DMS53 treated with DMSO at 0.1 percent for 48 hours (cell line): ENCODE measurements at regions not wholly inside any gene's neighbourhood (a gene's known extent, or its start where the extent isn't known, plus 50 kb on each side); places are given as distances from the start of the nearest gene placed in this dataset.
"Not testable (repeated sequence)": the region's sequence is repeated elsewhere in the genome, so short reads cannot be mapped to it uniquely, and the experiment has no call there.

Experiments used
- DNase-seq: peaks from one replicate; lab custom pipeline; 2025; ENCODE audit not compliant: unreplicated experiment; lab: John Stamatoyannopoulos, UW

GRCh38 chr3:139198929-139199328 lies 144.9 kb upstream of the MRPS22 start:
- no peak for DNase-seq

DNA sequence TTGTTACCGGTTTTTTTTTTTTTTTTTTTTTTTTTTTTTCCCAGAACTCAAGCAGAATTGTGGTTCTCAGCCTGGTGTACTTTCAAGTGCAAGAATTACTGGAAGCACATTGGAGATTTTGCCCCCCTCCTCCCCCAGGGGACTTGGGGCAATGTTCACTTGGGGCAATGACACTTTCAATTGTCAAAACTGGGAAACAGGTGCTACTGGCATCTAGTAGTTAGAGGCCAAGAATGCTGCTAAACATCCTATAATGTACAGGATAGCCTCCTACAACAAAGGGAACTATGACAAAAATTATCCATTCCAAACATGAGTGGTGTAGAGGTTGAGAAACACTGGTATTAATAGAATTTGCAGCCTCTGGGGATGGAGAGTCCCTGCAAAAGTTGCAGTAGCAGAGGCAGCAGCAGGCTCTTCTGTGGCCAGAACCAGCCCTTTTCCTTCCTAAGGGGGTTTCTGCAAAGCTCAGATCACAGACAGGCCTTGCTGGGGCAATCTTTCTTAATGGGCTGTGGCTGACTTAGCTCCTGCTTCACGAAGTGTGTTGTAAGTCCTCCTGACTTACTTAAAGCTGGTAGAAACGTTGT lies 144.3 kb upstream of the MRPS22 start:
- DNase-seq: no peak

DNA sequence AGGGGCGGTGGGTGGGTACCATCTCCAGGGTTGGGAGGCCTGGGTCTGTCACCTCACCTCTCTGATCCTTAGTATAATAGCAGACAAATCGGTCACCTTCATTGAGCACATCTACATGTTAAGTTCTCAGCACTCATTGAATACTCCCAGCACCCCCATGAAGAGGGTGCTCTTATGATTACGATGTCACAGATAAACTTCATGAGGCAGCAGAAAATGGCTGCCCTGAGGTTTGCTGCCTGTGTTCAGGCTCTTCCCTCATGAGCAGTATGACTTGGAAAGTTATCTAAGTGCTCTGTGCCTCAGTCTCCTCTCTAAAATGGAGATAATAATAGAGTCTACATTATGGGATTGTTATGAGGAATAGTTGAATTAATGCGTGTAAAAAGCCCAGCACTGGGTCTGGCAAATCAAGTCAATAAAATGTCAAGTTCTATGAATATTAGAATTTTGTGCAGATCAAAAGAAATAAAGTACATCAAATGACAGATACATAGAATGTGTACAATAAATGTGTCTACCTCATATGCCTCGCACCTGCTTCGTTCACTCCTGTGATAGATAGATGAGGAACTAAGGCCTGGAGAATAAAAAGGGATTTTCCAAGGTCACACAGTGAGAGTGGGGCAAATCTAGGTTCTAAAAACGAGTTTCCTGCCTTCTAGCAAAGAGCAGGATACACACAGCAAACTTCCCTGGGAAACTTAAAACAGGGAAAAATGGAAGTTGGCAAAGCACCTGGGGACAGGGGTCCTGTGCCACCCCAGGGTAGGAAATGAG lies 142.2 kb upstream of the MRPS22 start:
- DNase-seq: no peak

- peak; percentile 60 for DNase-seq
Measured at GRCh38 chr3:139202226-139202958, 141.4 kb upstream of the MRPS22 start.

DNA sequence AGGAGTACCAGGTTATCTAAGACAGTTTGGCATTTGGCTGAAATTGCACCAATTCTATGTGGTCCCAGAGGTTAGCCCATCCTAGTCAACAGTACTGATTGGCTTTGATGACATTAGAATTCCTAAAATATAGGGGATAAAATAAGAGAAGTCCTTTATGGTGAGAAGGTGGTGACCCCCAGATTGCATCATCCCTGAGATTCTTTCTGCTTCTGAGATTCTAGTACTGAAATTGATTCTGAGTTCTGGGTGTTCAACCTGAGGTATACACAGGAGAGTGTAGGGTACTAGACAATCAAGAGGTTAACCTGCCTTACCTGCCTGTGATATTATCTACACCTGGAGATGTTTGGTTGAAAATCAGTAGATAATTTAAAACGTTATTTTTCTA lies 140.9 kb upstream of the MRPS22 start:
- DNase-seq: no peak

GRCh38 chr3:139203752-139204151 lies 140.1 kb upstream of the MRPS22 start:
- no peak for DNase-seq

GRCh38 chr3:139204728-139205127 lies 139.1 kb upstream of the MRPS22 start:
- no peak for DNase-seq

- no peak for DNase-seq
Measured at GRCh38 chr3:139213936-139214335, 129.9 kb upstream of the MRPS22 start.

- no peak for DNase-seq
Measured at GRCh38 chr3:139216958-139217357, 126.9 kb upstream of the MRPS22 start.

DNA sequence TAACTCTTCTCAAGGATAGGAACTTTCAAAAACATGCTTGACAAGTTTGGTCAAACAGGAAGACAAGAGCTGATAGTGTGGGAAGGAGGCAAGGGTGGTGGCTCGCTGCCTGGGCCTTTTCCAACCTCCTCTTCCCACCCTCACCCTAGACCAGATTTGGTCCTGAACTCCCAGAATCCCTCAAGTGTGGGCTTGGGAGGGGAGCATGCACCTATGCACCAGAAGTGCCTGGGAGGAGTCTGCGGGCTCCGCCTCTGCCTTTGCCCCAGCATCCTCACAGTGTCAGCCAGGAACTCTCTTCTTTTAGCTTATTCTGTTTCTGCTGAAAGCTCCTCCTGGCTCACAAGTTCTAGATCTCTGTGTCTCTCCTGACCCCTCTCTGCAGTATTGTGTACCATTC lies 126.2 kb upstream of the MRPS22 start:
- DNase-seq: no peak

DNA sequence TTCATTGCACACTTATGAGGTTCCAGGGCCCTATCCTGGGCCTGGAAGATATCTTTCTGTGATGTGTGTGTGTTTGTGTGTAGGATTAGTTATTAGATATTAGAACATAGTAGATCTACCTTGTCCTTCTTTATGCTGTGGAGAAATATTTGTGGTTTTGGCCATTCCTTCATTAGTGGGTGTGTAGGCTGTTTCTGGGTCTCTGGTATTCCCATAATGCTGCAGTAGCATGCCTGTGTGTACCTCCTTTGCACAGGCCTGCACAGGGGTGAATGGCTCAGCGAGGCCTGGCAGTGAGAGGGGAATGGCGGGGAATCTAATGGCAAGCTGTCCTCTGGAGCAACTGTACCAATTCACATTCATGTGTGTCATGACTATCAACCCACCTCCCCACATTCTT lies 125.8 kb upstream of the MRPS22 start:
- DNase-seq: no peak

DNA sequence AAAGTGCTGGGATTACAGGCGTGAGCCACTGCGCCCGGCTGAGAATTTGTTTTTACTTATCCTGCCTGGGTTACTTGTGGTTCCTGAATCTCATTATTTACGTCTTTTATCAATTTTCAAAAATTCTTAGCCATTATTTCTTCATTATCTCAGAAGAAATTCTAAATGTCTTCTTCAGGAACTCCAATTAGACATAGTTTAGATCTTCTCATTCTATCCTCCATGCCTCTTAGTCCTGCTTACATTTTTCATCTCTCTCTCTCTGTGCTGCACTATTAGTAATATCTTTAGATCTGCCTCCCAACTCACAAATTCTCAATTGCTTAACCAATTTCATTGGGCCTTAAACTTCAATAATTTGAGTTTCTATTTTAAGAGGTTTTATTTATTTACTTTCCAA lies 124.4 kb upstream of the MRPS22 start:
- no peak for DNase-seq

GRCh38 chr3:139222100-139222657 lies 121.6 kb upstream of the MRPS22 start:
- DNase-seq: no peak

GRCh38 chr3:139225548-139225947 lies 118.3 kb upstream of the MRPS22 start:
- no peak for DNase-seq

- no peak for DNase-seq
Measured at GRCh38 chr3:139226731-139227130, 117.1 kb upstream of the MRPS22 start.

- no peak for DNase-seq
Measured at GRCh38 chr3:139227165-139227564, 116.7 kb upstream of the MRPS22 start.

DNA sequence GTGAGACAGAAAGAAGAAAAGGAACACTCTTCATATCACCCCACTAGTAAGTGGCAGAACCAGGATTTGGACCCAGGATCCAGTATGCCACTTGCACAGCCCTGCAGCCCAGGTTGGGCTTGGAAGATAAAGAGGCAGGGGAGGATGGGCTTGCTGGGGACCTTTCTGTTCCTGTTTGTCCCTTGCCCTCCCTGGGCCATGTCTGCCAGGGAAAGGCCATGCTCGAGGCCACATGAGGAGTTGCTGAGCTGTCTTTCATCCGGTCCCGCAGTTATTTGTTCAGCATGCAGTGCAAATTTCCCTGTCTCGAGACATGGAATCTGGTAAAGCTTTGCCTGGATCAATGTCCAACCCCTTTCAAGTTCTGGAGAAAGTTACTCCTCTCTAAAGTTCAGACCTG lies 116.0 kb upstream of the MRPS22 start:
- DNase-seq: no peak

- DNase-seq: no peak
Measured at GRCh38 chr3:139230391-139230790, 113.4 kb upstream of the MRPS22 start.

- DNase-seq: no peak
Measured at GRCh38 chr3:139231555-139232281, 112.1 kb upstream of the MRPS22 start.

GRCh38 chr3:139232341-139232740 lies 111.5 kb upstream of the MRPS22 start:
- not testable (repeated sequence) for DNase-seq

DNA sequence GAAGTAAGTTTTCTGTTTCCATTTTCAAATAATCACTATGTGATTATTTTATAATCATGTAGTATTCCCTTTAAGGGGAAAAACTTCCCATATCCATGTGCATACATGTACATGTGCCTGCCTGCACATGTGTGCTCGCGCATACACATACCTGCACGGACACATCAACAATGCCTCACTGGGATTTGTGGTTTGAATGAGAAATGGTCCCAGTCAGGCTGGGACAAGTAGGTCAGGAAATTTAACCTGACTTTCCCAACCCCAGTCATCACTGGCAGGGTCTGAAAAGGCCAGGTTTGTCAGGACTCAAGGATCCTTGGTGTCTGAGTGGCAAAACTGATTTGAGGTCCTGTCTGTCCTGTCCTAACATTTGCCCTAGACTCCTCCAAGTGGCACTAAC lies 109.3 kb upstream of the MRPS22 start:
- DNase-seq: no peak
